Tibial nerve (tissue), 3 donors: ENCODE measurements at regions not wholly inside any gene's neighbourhood (a gene's known extent, or its start where the extent isn't known, plus 50 kb on each side); places are given as distances from the start of the nearest gene placed in this dataset.

Experiments
- CTCF ChIP-seq, 5 experiments: fragments of 200-600 bp in 3 of 5; fragments of 450-650 bp in 2 of 5; sonication (generic) in 3 of 5; IDR thresholded peaks; one replicate each; pipeline ENCODE4 v1.5.1; 2016 to 2019; ENCODE audit warnings: antibody characterized with exemption in 5 of 5, mild to moderate bottlenecking in 3 of 5, moderate library complexity in 2 of 5
- POLR2A ChIP-seq, 2 donors: fragments of 450-650 bp; IDR thresholded peaks; one replicate each; pipeline ENCODE4 v1.6.1; 2017; ENCODE audit warnings: antibody characterized with exemption in 2 of 2, mild to moderate bottlenecking in 2 of 2, moderate library complexity in 2 of 2

GRCh38 chr4:158347556-158347955 is 137.3 kb downstream of the TMEM144 start:
- TF ChIP-seq CTCF (IDR thresholded peaks at IDR 0.05) (no peak), POLR2A (IDR thresholded peaks at IDR 0.05) (no peak)
